Esophagus squamous epithelium (tissue), 4 donors: ENCODE measurements at regions not wholly inside any gene's neighbourhood (a gene's known extent, or its start where the extent isn't known, plus 50 kb on each side); places are given as distances from the start of the nearest gene placed in this dataset.

ENCODE experiments used
- CTCF ChIP-seq, 6 experiments: fragments of 450-650 bp in 4 of 6; fragments of 200-600 bp in 2 of 6; sonication (generic) in 2 of 6; IDR thresholded peaks; one replicate each; pipeline ENCODE4 v1.5.1; 2016 to 2019; ENCODE audit warnings: antibody characterized with exemption in 6 of 6, mild to moderate bottlenecking in 4 of 6, moderate library complexity in 4 of 6
- POLR2A ChIP-seq, 4 donors: fragments of 450-650 bp; IDR thresholded peaks; one replicate each; pipeline ENCODE4 v1.6.1; 2017; ENCODE audit warnings: antibody characterized with exemption in 4 of 4, mild to moderate bottlenecking in 4 of 4, moderate library complexity in 3 of 4

GRCh38 chr1:193589597-193590040 is 403.2 kb upstream of the B3GALT2 start:
- no peak for TF ChIP-seq POLR2A (IDR thresholded peaks at IDR 0.05)
- no peak for TF ChIP-seq CTCF (IDR thresholded peaks at IDR 0.05)
